ENCODE measurements at regions not wholly inside any gene's neighbourhood (a gene's known extent, or its start where the extent isn't known, plus 50 kb on each side); places are given as distances from the start of the nearest gene placed in this dataset.
A peak's percentile ranks its signal among the peaks of the same experiment; 100 is the strongest.

GRCh38 chr2:104430359-104430740, 423.6 kb upstream of the POU3F3 start:
- Histone ChIP-seq H3K36me3 (ENCODE audit: low read length) (no peaks in the 10 kb centered on the region), H3K27ac (ENCODE audit: low read depth, low read length) (no peak overlapping the region), H3K9me3 (ENCODE audit: insufficient read depth, low read length) (no peaks in the 10 kb centered on the region), H3F3A (ENCODE audit: insufficient read depth) (peaks cover 9% of the 10 kb centered on the region), H3K9ac (ENCODE audit: low read length) (no peak overlapping the region), H3K27me3 (ENCODE audit: low read length) (no peaks in the 10 kb centered on the region), H3K4me3 (ENCODE audit: insufficient read depth, low read length, poor library complexity, severe bottlenecking) (no peak overlapping the region), H3K4me2 (ENCODE audit: low read depth, low read length, poor library complexity, severe bottlenecking) (no peak overlapping the region), H3K79me2 (ENCODE audit: insufficient read depth, low read length) (peaks cover 11% of the 10 kb centered on the region), H3K9me2 (replicated peaks; ENCODE audit: insufficient read depth, low read length) (no peaks in the 10 kb centered on the region), H4K20me1 (ENCODE audit: low read depth, low read length) (no peaks in the 10 kb centered on the region), H2AFZ (ENCODE audit: low read depth, low read length, severe bottlenecking) (no peak overlapping the region)
- TF ChIP-seq EZH2phosphoT487 (conservative IDR thresholded peaks at IDR 0.05; ENCODE audit: low read length) = no peak
- TF ChIP-seq CTCF (IDR thresholded peaks at IDR 0.05; ENCODE audit: insufficient read depth, low read length, poor library complexity, severe bottlenecking) = no peak

GRCh38 chr2:104430852-104431251, 423.1 kb upstream of the POU3F3 start:
- Histone ChIP-seq H3K9me3 (ENCODE audit: insufficient read depth, low read length) (no peaks in the 10 kb centered on the region), H3K79me2 (ENCODE audit: insufficient read depth, low read length) (peaks cover 16% of the 10 kb centered on the region), H3K9me2 (replicated peaks; ENCODE audit: insufficient read depth, low read length) (no peaks in the 10 kb centered on the region), H3K27me3 (ENCODE audit: low read length) (no peaks in the 10 kb centered on the region), H3F3A (ENCODE audit: insufficient read depth) (peaks cover 9% of the 10 kb centered on the region), H3K27ac (ENCODE audit: low read depth, low read length) (no peak overlapping the region), H3K4me3 (ENCODE audit: insufficient read depth, low read length, poor library complexity, severe bottlenecking) (no peak overlapping the region), H2AFZ (ENCODE audit: low read depth, low read length, severe bottlenecking) (no peak overlapping the region), H3K36me3 (ENCODE audit: low read length) (no peaks in the 10 kb centered on the region), H3K9ac (ENCODE audit: low read length) (no peak overlapping the region), H3K4me2 (ENCODE audit: low read depth, low read length, poor library complexity, severe bottlenecking) (no peak overlapping the region), H4K20me1 (ENCODE audit: low read depth, low read length) (no peaks in the 10 kb centered on the region)
- TF ChIP-seq CTCF (IDR thresholded peaks at IDR 0.05; ENCODE audit: insufficient read depth, low read length, poor library complexity, severe bottlenecking) = no peak
- no peak for TF ChIP-seq EZH2phosphoT487 (conservative IDR thresholded peaks at IDR 0.05; ENCODE audit: low read length)

- H3K9me2 ChIP-seq (replicated peaks; ENCODE audit: insufficient read depth, low read length) = no peaks in the 10 kb centered on the region
- peaks cover 9% of the 10 kb centered on the region for H3F3A ChIP-seq (ENCODE audit: insufficient read depth)
- peak overlapping the region; percentile 100 for H3K4me2 ChIP-seq (ENCODE audit: low read depth, low read length, poor library complexity, severe bottlenecking)
- peak overlapping the region; percentile 65 for H2AFZ ChIP-seq (ENCODE audit: low read depth, low read length, severe bottlenecking)
- peaks cover 3% of the 10 kb centered on the region for H3K36me3 ChIP-seq (ENCODE audit: low read length)
- no peaks in the 10 kb centered on the region for H3K27me3 ChIP-seq (ENCODE audit: low read length)
- peak overlapping the region; percentile 77 for H3K9ac ChIP-seq (ENCODE audit: low read length)
- TF ChIP-seq EZH2phosphoT487 (conservative IDR thresholded peaks at IDR 0.05; ENCODE audit: low read length) (no peak), CTCF (IDR thresholded peaks at IDR 0.05; ENCODE audit: insufficient read depth, low read length, poor library complexity, severe bottlenecking) (no peak)
- peaks cover 23% of the 10 kb centered on the region for H3K79me2 ChIP-seq (ENCODE audit: insufficient read depth, low read length)
- no peaks in the 10 kb centered on the region for H4K20me1 ChIP-seq (ENCODE audit: low read depth, low read length)
- no peak overlapping the region for H3K27ac ChIP-seq (ENCODE audit: low read depth, low read length)
- peak overlapping the region; percentile 63 for H3K4me3 ChIP-seq (ENCODE audit: insufficient read depth, low read length, poor library complexity, severe bottlenecking)
- no peaks in the 10 kb centered on the region for H3K9me3 ChIP-seq (ENCODE audit: insufficient read depth, low read length)
These were observed 422.2 kb upstream of the POU3F3 start for GRCh38 chr2:104431701-104432121.
